ENCODE measurements at regions not wholly inside any gene's neighbourhood (a gene's known extent, or its start where the extent isn't known, plus 50 kb on each side); places are given as distances from the start of the nearest gene placed in this dataset.

DNA sequence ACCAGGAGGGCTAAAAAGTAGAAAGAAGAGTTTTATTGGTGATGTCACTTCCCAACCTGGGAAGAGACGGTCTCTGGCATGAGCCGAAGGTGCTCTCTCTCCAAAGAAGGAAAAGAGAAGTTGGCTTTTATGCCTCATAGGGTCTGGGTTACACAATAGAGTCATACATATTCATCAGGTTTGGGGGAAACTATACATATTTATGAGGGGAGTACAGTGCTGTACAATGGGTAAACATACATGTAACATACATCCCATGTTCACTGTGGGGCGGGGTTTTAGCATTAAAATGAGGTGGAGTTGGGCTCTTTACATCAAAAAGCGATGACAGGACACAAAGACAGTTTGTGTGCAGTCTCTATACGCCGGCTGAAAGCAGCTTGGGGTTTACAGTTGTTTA lies 701.7 kb downstream of the TYW1 start:
- Histone ChIP-seq H3K27me3 (no peaks in the 10 kb centered on the region), H3K9me3 (peaks cover 0 to 4% (median 0%) of the 10 kb centered on the region in 4 donors), H3K36me3 (no peaks in the 10 kb centered on the region), H3K4me3 (no peak overlapping the region), H3K4me1 (no peaks in the 10 kb centered on the region), H3K27ac (no peak overlapping the region)
- TF ChIP-seq, protein P1, sequence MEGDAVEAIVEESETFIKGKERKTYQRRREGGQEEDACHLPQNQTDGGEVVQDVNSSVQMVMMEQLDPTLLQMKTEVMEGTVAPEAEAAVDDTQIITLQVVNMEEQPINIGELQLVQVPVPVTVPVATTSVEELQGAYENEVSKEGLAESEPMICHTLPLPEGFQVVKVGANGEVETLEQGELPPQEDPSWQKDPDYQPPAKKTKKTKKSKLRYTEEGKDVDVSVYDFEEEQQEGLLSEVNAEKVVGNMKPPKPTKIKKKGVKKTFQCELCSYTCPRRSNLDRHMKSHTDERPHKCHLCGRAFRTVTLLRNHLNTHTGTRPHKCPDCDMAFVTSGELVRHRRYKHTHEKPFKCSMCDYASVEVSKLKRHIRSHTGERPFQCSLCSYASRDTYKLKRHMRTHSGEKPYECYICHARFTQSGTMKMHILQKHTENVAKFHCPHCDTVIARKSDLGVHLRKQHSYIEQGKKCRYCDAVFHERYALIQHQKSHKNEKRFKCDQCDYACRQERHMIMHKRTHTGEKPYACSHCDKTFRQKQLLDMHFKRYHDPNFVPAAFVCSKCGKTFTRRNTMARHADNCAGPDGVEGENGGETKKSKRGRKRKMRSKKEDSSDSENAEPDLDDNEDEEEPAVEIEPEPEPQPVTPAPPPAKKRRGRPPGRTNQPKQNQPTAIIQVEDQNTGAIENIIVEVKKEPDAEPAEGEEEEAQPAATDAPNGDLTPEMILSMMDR (IDR thresholded peaks at IDR 0.05) = no peak
- TF ChIP-seq EP300 (IDR thresholded peaks at IDR 0.05) (no peak), POLR2AphosphoS5 (IDR thresholded peaks at IDR 0.05) (no peak), POLR2A (IDR thresholded peaks at IDR 0.05) (no peak)
- ATAC-seq (ENCODE audit: low FRiP score in 2 of 2) (no peak), DNase-seq (no peak)
- 66 to 86% methylated on average over 6 of the region's 6 CpGs for WGBS, 2 donors

DNA sequence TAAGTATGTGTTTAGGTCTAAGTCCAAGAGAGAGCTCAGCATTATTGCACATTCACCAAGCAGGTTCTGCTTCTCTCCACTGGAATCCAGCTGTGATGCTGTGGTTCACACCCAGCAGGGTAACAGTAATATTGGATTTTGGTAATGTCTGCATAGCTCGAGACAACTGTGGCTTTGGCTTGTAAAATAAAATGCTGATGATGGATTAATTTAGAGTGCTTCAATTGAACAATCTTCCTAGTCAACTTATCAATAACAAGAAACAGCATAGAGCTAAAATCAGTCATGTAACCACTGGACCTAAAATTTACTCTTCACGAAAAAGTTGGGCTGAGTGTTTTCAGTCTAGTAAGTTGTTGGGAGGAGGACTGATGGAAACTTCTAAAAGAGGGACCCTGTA lies 709.2 kb downstream of the TYW1 start:
- 55 to 57% methylated on average over 2 of the region's 2 CpGs for WGBS, 2 donors
- ATAC-seq (ENCODE audit: low FRiP score in 2 of 2) (no peak), DNase-seq (no peak)
- H3K36me3 ChIP-seq = no peaks in the 10 kb centered on the region
- H3K9me3 ChIP-seq = peaks cover 0 to 20% (median 0%) of the 10 kb centered on the region in 4 donors
- no peaks in the 10 kb centered on the region for H3K27me3 ChIP-seq
- no peak overlapping the region for H3K27ac ChIP-seq
- H3K4me3 ChIP-seq = no peak overlapping the region
- TF ChIP-seq EP300 (IDR thresholded peaks at IDR 0.05) = no peak
- TF ChIP-seq, protein P1 (IDR thresholded peaks at IDR 0.05) = no peak
- no peaks in the 10 kb centered on the region for H3K4me1 ChIP-seq

GRCh38 chr7:67711706-67712105 lies 715.1 kb downstream of the TYW1 start:
- H3K27me3 ChIP-seq = no peaks in the 10 kb centered on the region
- H3K4me3 ChIP-seq = no peak overlapping the region
- TF ChIP-seq POLR2A (IDR thresholded peaks at IDR 0.05) (no peak), POLR2AphosphoS5 (IDR thresholded peaks at IDR 0.05) (no peak), EP300 (IDR thresholded peaks at IDR 0.05) (no peak)
- TF ChIP-seq, protein P1 (IDR thresholded peaks at IDR 0.05) = no peak
- peaks cover 0 to 16% (median 0%) of the 10 kb centered on the region in 4 donors for H3K9me3 ChIP-seq
- H3K4me1 ChIP-seq = no peaks in the 10 kb centered on the region
- H3K36me3 ChIP-seq = no peaks in the 10 kb centered on the region
- WGBS, 2 donors = 86 to 88% methylated on average over 6 of the region's 6 CpGs
- no peak for ATAC-seq (ENCODE audit: low FRiP score in 2 of 2)
- no peak for DNase-seq
- H3K27ac ChIP-seq = no peak overlapping the region

GRCh38 chr7:67713451-67714056 lies 716.9 kb downstream of the TYW1 start:
- ATAC-seq (ENCODE audit: low FRiP score in 2 of 2) = no peak

More at GRCh38 chr7:67713451-67714056, 716.9 kb downstream of the TYW1 start:
- WGBS, 2 donors = 72 to 78% methylated on average over 13 of the region's 13 CpGs
- TF ChIP-seq EP300 (IDR thresholded peaks at IDR 0.05) (no peak), POLR2AphosphoS5 (IDR thresholded peaks at IDR 0.05) (no peak), POLR2A (IDR thresholded peaks at IDR 0.05) (no peak)
- TF ChIP-seq, protein P1 (IDR thresholded peaks at IDR 0.05) = no peak
- DNase-seq = no peak
- Histone ChIP-seq H3K4me1 (no peaks in the 10 kb centered on the region), H3K9me3 (peaks cover 0 to 16% (median 0%) of the 10 kb centered on the region in 4 donors), H3K4me3 (no peak overlapping the region), H3K36me3 (no peaks in the 10 kb centered on the region), H3K27ac (no peak overlapping the region), H3K27me3 (no peaks in the 10 kb centered on the region)
